Cerebellar nuclear complex (tissue), 1 donor: ENCODE measurements at regions not wholly inside any gene's neighbourhood (a gene's known extent, or its start where the extent isn't known, plus 50 kb on each side); places are given as distances from the start of the nearest gene placed in this dataset.

ENCODE experiments used
- DNase-seq, 2 experiments: peaks; one replicate each; lab custom pipeline; 2025; lab: John Stamatoyannopoulos, UW

- DNase-seq, result no peak
These were observed 180.8 kb downstream of the RAB11FIP2 start for GRCh38 chr10:117865945-117866344.

- DNase-seq, result no peak
These were observed 178.6 kb downstream of the RAB11FIP2 start for GRCh38 chr10:117868151-117868550.

- no peak for DNase-seq
These were observed 170.9 kb downstream of the RAB11FIP2 start for GRCh38 chr10:117875793-117876192.

GRCh38 chr10:117876210-117876609 lies 170.5 kb downstream of the RAB11FIP2 start:
- no peak for DNase-seq

GRCh38 chr10:117878626-117879025 lies 168.1 kb downstream of the RAB11FIP2 start:
- DNase-seq, result no peak

GRCh38 chr10:117884093-117884492 lies 162.6 kb downstream of the RAB11FIP2 start:
- DNase-seq, result no peak

- DNase-seq, result no peak
These were observed 162.1 kb downstream of the RAB11FIP2 start for GRCh38 chr10:117884592-117884991.

GRCh38 chr10:117885206-117885829 lies 161.4 kb downstream of the RAB11FIP2 start:
- DNase-seq, result no peak

- DNase-seq, result no peak
These were observed 160.0 kb downstream of the RAB11FIP2 start for GRCh38 chr10:117886766-117887165.

- DNase-seq, result no peak
These were observed 157.1 kb downstream of the RAB11FIP2 start for GRCh38 chr10:117889664-117890063.

GRCh38 chr10:117892681-117893220 lies 154.0 kb downstream of the RAB11FIP2 start:
- DNase-seq, result no peak

GRCh38 chr10:117894339-117894738 lies 152.4 kb downstream of the RAB11FIP2 start:
- DNase-seq, result no peak

GRCh38 chr10:117896517-117896916 lies 150.2 kb downstream of the RAB11FIP2 start:
- DNase-seq, result no peak

- no peak for DNase-seq
These were observed 147.5 kb downstream of the RAB11FIP2 start for GRCh38 chr10:117899181-117899683.

GRCh38 chr10:117900280-117900679 lies 146.5 kb downstream of the RAB11FIP2 start:
- no peak for DNase-seq

GRCh38 chr10:117903854-117904253 lies 142.9 kb downstream of the RAB11FIP2 start:
- DNase-seq, result no peak

- DNase-seq, result no peak
These were observed 141.3 kb downstream of the RAB11FIP2 start for GRCh38 chr10:117905404-117905803.

GRCh38 chr10:117911684-117912083 lies 135.1 kb downstream of the RAB11FIP2 start:
- no peak for DNase-seq

- no peak for DNase-seq
These were observed 132.4 kb downstream of the RAB11FIP2 start for GRCh38 chr10:117914334-117914733.

- DNase-seq, result no peak
These were observed 125.8 kb downstream of the RAB11FIP2 start for GRCh38 chr10:117920956-117921355.

GRCh38 chr10:117921421-117921820 lies 125.3 kb downstream of the RAB11FIP2 start:
- no peak for DNase-seq

- DNase-seq, result no peak
These were observed 121.9 kb downstream of the RAB11FIP2 start for GRCh38 chr10:117924820-117925219.

GRCh38 chr10:117925369-117925768 lies 121.4 kb downstream of the RAB11FIP2 start:
- no peak for DNase-seq

GRCh38 chr10:117926491-117926890 lies 120.2 kb downstream of the RAB11FIP2 start:
- DNase-seq, result no peak
